GM23338 (cell line): ENCODE measurements at regions not wholly inside any gene's neighbourhood (a gene's known extent, or its start where the extent isn't known, plus 50 kb on each side); places are given as distances from the start of the nearest gene placed in this dataset.
A peak's percentile ranks its signal among the peaks of the same experiment; 100 is the strongest.

ENCODE experiments used
- ATAC-seq: fragments of 200-7000 bp; cut with Tn5 transposase; 3 replicates; pipeline ENCODE4 v1.9.1; 2020
- DNase-seq: peaks from one replicate; pipeline ENCODE4 v3.0.0-alpha.2; 2015; ENCODE audit warnings: low spot score
- H2AFZ ChIP-seq: fragments of 200-600 bp; sonication (generic); 2 replicates; pipeline ENCODE4 v1.8.0; 2016; ENCODE audit warnings: antibody characterized with exemption, mild to moderate bottlenecking, moderate library complexity
- H3F3A ChIP-seq: fragments of 200-600 bp; sonication (generic); replicated peaks from 2 replicates; pipeline ENCODE4 v1.8.0; 2017; ENCODE audit warnings: antibody characterized with exemption, mixed run types, low read depth
- H3K27ac ChIP-seq: fragments of 200-600 bp; sonication (generic); 2 replicates; pipeline ENCODE4 v1.6.1; 2016; ENCODE audit warnings: low read depth
- H3K27me3 ChIP-seq: fragments of 200-600 bp; sonication (generic); 2 replicates; pipeline ENCODE4 v1.8.0; 2016; ENCODE audit warnings: mild to moderate bottlenecking, mixed run types, moderate library complexity; ENCODE audit not compliant: insufficient read depth
- H3K36me3 ChIP-seq: fragments of 200-600 bp; sonication (generic); 2 replicates; pipeline ENCODE4 v1.8.0; 2016; ENCODE audit warnings: mild to moderate bottlenecking; ENCODE audit not compliant: insufficient read depth
- H3K4me1 ChIP-seq: fragments of 200-600 bp; sonication (generic); 2 replicates; pipeline ENCODE4 v1.8.0; 2016; ENCODE audit warnings: mild to moderate bottlenecking, moderate library complexity; ENCODE audit not compliant: insufficient read depth
- H3K4me2 ChIP-seq: fragments of 200-600 bp; sonication (generic); 2 replicates; pipeline ENCODE4 v1.7.1; 2017; ENCODE audit warnings: mixed run types
- H3K4me3 ChIP-seq: fragments of 200-600 bp; sonication (generic); 2 replicates; pipeline ENCODE4 v1.6.1; 2016; ENCODE audit warnings: mixed run types
- H3K79me2 ChIP-seq: fragments of 200-600 bp; sonication (generic); replicated peaks from 2 replicates; pipeline ENCODE4 v1.8.0; 2017; ENCODE audit warnings: mild to moderate bottlenecking; ENCODE audit not compliant: insufficient read depth
- H3K9me2 ChIP-seq: fragments of 200-600 bp; sonication (generic); 2 replicates; pipeline ENCODE4 v1.8.0; 2017; ENCODE audit not compliant: insufficient read depth
- H4K20me1 ChIP-seq: fragments of 200-600 bp; sonication (generic); replicated peaks from 2 replicates; pipeline ENCODE4 v1.8.0; 2017; ENCODE audit warnings: mild to moderate bottlenecking; ENCODE audit not compliant: insufficient read depth
- H3K27ac Mint-ChIP-seq: 2 replicates; pipeline ENCODE4 v1.8.0; 2020; ENCODE audit warnings: inconsistent platforms, mild to moderate bottlenecking, moderate library complexity, mixed read lengths
- H3K27me3 Mint-ChIP-seq: 3 replicates; pipeline ENCODE4 v1.8.0; 2022; ENCODE audit warnings: low read depth, mild to moderate bottlenecking, moderate library complexity, mixed read lengths, inconsistent platforms; ENCODE audit not compliant: insufficient read depth, poor library complexity
- H3K36me3 Mint-ChIP-seq: 3 replicates; pipeline ENCODE4 v1.8.0; 2021; ENCODE audit warnings: low read depth, mild to moderate bottlenecking, inconsistent platforms, moderate library complexity, mixed read lengths
- H3K4me1 Mint-ChIP-seq: 3 replicates; pipeline ENCODE4 v1.8.0; 2020; ENCODE audit warnings: mild to moderate bottlenecking, inconsistent platforms, mixed read lengths
- H3K4me3 Mint-ChIP-seq: 3 replicates; pipeline ENCODE4 v1.8.0; 2021; ENCODE audit warnings: moderate library complexity, mild to moderate bottlenecking, inconsistent platforms, mixed read lengths
- H3K9me3 Mint-ChIP-seq: 3 replicates; pipeline ENCODE4 v1.8.0; 2020; ENCODE audit warnings: moderate library complexity, mild to moderate bottlenecking, inconsistent platforms, mixed read lengths
- CREB1 ChIP-seq: fragments of 250-450 bp; sonication (Bioruptor Pico); IDR thresholded peaks from 2 replicates; pipeline ENCODE4 v1.5.0; 2020; ENCODE audit warnings: low read depth, mild to moderate bottlenecking, moderate library complexity
- EZH2phosphoT487 ChIP-seq: fragments of 200-600 bp; sonication (generic); IDR thresholded peaks from one replicate; pipeline ENCODE4 v1.8.1; 2018; ENCODE audit warnings: antibody characterized with exemption; ENCODE audit not compliant: unreplicated experiment
- NANOG ChIP-seq: IDR thresholded peaks from 2 replicates; pipeline ENCODE4 v1.6.1; 2016; ENCODE audit warnings: antibody characterized with exemption, borderline replicate concordance
- POLR2AphosphoS5 ChIP-seq: IDR thresholded peaks from 2 replicates; pipeline ENCODE4 v1.6.1; 2016; ENCODE audit warnings: antibody characterized with exemption, low read depth
- STAT1 ChIP-seq: IDR thresholded peaks from one replicate; pipeline ENCODE4 v1.6.1; 2016; ENCODE audit warnings: antibody characterized with exemption; ENCODE audit not compliant: unreplicated experiment
- ZNF114 ChIP-seq: fragments of 250-450 bp; sonication (Bioruptor Pico); IDR thresholded peaks from 2 replicates; pipeline ENCODE4 v1.5.0; 2020; ENCODE audit warnings: mild to moderate bottlenecking, moderate library complexity
- ZNF331 ChIP-seq: fragments of 250-450 bp; sonication (Bioruptor Pico); IDR thresholded peaks from 2 replicates; pipeline ENCODE4 v1.5.0; 2020; ENCODE audit warnings: low read depth, mild to moderate bottlenecking, moderate library complexity
- TF ChIP-seq, protein P1 (sequence below): IDR thresholded peaks from 2 replicates; pipeline ENCODE4 v1.6.1; 2016; ENCODE audit warnings: antibody characterized with exemption
- TF ChIP-seq, protein P2 (sequence below), 2 experiments: fragments of 200-600 bp in 1 of 2; sonication (generic) in 1 of 2; conservative IDR thresholded peaks; 2 replicates each; pipeline versions ENCODE4 v1.5.1 to v1.6.1; 2016 to 2017; ENCODE audit warnings: antibody characterized with exemption in 2 of 2, low read depth in 2 of 2, mild to moderate bottlenecking in 2 of 2, moderate library complexity in 1 of 2

DNA sequence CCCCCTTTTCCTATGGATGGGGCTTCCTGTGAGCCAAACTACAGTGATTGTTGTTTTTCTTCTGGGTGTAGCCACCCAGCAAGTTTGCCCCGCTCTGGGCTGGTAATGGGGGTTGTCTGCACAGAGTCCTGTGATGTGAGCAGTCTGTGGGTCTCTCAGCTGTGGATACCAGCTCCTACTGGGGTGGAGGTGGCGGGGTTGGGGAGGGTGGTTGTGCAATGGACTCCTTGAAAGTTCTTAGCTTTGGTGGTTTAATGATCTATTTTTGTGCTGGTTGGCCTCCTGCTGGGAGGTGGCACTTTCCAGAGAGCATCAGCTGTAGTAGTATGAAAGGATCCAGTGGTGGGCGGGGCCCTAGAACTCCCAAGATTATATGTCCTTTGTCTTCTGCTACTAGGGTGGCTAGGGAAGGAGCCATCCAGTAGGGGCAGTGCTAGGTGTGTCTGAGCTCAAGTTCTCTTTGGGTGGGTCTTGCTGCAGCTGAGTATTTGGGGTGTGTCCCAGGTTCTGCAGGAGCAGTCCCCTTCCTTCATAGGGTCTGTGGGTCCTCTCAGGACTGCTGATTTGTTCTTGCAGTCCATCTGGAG, 275.6 kb upstream of the PAPPA start (continued):
- TF ChIP-seq, protein P1, sequence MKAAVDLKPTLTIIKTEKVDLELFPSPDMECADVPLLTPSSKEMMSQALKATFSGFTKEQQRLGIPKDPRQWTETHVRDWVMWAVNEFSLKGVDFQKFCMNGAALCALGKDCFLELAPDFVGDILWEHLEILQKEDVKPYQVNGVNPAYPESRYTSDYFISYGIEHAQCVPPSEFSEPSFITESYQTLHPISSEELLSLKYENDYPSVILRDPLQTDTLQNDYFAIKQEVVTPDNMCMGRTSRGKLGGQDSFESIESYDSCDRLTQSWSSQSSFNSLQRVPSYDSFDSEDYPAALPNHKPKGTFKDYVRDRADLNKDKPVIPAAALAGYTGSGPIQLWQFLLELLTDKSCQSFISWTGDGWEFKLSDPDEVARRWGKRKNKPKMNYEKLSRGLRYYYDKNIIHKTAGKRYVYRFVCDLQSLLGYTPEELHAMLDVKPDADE = no peak
- TF ChIP-seq EZH2phosphoT487 (no peak), ZNF331 (CRISPR knock-in tag) (no peak), NANOG (no peak), STAT1 (no peak), POLR2AphosphoS5 (no peak), CREB1 (no peak)
- TF ChIP-seq, protein P2, sequence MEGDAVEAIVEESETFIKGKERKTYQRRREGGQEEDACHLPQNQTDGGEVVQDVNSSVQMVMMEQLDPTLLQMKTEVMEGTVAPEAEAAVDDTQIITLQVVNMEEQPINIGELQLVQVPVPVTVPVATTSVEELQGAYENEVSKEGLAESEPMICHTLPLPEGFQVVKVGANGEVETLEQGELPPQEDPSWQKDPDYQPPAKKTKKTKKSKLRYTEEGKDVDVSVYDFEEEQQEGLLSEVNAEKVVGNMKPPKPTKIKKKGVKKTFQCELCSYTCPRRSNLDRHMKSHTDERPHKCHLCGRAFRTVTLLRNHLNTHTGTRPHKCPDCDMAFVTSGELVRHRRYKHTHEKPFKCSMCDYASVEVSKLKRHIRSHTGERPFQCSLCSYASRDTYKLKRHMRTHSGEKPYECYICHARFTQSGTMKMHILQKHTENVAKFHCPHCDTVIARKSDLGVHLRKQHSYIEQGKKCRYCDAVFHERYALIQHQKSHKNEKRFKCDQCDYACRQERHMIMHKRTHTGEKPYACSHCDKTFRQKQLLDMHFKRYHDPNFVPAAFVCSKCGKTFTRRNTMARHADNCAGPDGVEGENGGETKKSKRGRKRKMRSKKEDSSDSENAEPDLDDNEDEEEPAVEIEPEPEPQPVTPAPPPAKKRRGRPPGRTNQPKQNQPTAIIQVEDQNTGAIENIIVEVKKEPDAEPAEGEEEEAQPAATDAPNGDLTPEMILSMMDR (conservative IDR thresholded peaks at IDR 0.05; ENCODE audit: low read depth in 2 of 2) = no peak

DNA sequence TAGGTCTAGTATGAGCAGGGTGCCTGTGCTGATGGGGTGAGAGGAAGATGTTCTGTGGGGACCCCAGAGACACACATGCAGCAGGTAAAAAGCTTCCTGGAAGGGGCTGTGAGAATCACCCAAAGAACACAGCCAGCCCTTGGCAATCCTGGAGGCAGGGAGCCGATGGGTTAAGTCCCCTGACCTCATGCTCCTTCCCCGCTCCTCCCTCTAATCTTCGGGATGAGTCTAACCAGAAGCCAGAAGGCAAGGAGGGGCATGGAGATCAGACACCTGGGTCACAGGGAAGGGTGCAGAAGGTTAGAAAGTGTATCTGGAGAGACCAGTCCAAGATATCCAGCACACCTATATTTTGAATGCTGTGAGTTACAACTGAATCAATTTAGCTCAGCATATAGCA, 274.1 kb upstream of the PAPPA start:
- TF ChIP-seq EZH2phosphoT487 (no peak), ZNF331 (CRISPR knock-in tag) (no peak), ZNF114 (CRISPR knock-in tag) (no peak), NANOG (no peak), CREB1 (no peak), STAT1 (no peak)
- TF ChIP-seq, protein P2 (conservative IDR thresholded peaks at IDR 0.05; ENCODE audit: low read depth in 2 of 2) = no peak
- H2AFZ ChIP-seq = peak overlapping the region; percentile 67; the same call in 1 of the 2 replicates

More for the DNA sequence above, 274.1 kb upstream of the PAPPA start:
- peaks cover 4% of the 10 kb centered on the region; the same call in 1 of the 2 replicates for H3K4me1 ChIP-seq
- H4K20me1 ChIP-seq = no peaks in the 10 kb centered on the region
- peaks cover 7% of the 10 kb centered on the region for H3K27me3 Mint-ChIP-seq
- no peak overlapping the region for H3K4me3 Mint-ChIP-seq
- DNase-seq = no peak
- peaks cover 5% of the 10 kb centered on the region; the same call in 1 of the 2 replicates for H3K9me2 ChIP-seq
- H3K4me2 ChIP-seq = no peak overlapping the region
- no peak overlapping the region for H3K27ac Mint-ChIP-seq
- H3K36me3 Mint-ChIP-seq = no peaks in the 10 kb centered on the region
- ATAC-seq = no peak
- H3K4me3 ChIP-seq = no peak overlapping the region
- H3F3A ChIP-seq = no peaks in the 10 kb centered on the region
- no peaks in the 10 kb centered on the region for H3K9me3 Mint-ChIP-seq
- 0 out of 3 replicates have a peak, but pooled peaks cover 3% of the 10 kb centered on the region for H3K4me1 Mint-ChIP-seq
- H3K79me2 ChIP-seq = no peaks in the 10 kb centered on the region
- no peak overlapping the region for H3K27ac ChIP-seq
- no peaks in the 10 kb centered on the region for H3K27me3 ChIP-seq
- no peaks in the 10 kb centered on the region for H3K36me3 ChIP-seq
